CD14-positive monocyte (primary cell): ENCODE measurements at regions not wholly inside any gene's neighbourhood (a gene's known extent, or its start where the extent isn't known, plus 50 kb on each side); places are given as distances from the start of the nearest gene placed in this dataset.

Experiments used
- DNase-seq, 3 donors: peaks; one replicate each; pipeline ENCODE4 v3.0.0-alpha.2; 2011 to 2022
- H2AFZ ChIP-seq: 2 replicates; pipeline ENCODE4 v1.6.0; 2012; ENCODE audit warnings: mild to moderate bottlenecking, low read depth, low read length, inconsistent platforms; ENCODE audit not compliant: insufficient read depth, poor library complexity, severe bottlenecking
- H3K27ac ChIP-seq, 2 donors: 1 replicate in 1 of 2; 2 replicates in 1 of 2; pipeline ENCODE4 v1.5.1; 2012 to 2013; ENCODE audit warnings: low read length in 2 of 2, control low read depth in 1 of 2, inconsistent platforms in 1 of 2, low read depth in 1 of 2, mild to moderate bottlenecking in 1 of 2
- H3K27me3 ChIP-seq, 2 donors: one replicate each; pipeline versions ENCODE4 v1.6.0 to v1.6.1; 2011 to 2013; ENCODE audit warnings: low read length in 2 of 2; ENCODE audit not compliant: control insufficient read depth in 2 of 2, insufficient read depth in 2 of 2
- H3K36me3 ChIP-seq, 2 donors: replicated peaks in 1 of 2; 1 replicate in 1 of 2; 2 replicates in 1 of 2; pipeline versions ENCODE4 v1.5.1 to v1.6.1; 2012 to 2013; ENCODE audit warnings: low read length in 2 of 2, control low read depth in 1 of 2, inconsistent platforms in 1 of 2, mild to moderate bottlenecking in 1 of 2; ENCODE audit not compliant: insufficient read depth in 2 of 2, control insufficient read depth in 1 of 2
- H3K4me1 ChIP-seq, 2 donors: 1 replicate in 1 of 2; 2 replicates in 1 of 2; pipeline versions ENCODE4 v1.5.1 to v1.6.1; 2012 to 2013; ENCODE audit warnings: low read length in 2 of 2, control low read depth in 1 of 2, inconsistent platforms in 1 of 2, mild to moderate bottlenecking in 1 of 2, moderate library complexity in 1 of 2; ENCODE audit not compliant: insufficient read depth in 2 of 2, control insufficient read depth in 1 of 2
- H3K4me2 ChIP-seq: replicated peaks from 2 replicates; pipeline ENCODE3; 2012; ENCODE audit warnings: low read length, moderate library complexity, mild to moderate bottlenecking; ENCODE audit not compliant: poor library complexity, severe bottlenecking; ENCODE audit errors: extremely low read depth
- H3K4me3 ChIP-seq, 3 experiments: fragments of 200-600 bp in 1 of 3; sonication (generic) in 1 of 3; replicated peaks in 1 of 3; 1 replicate in 2 of 3; 2 replicates in 1 of 3; pipeline ENCODE4 v1.5.1; 2011 to 2013; ENCODE audit warnings: low read length in 3 of 3, mild to moderate bottlenecking in 3 of 3, control low read depth in 2 of 3, low read depth in 2 of 3, inconsistent platforms in 1 of 3, moderate library complexity in 1 of 3
- H3K79me2 ChIP-seq: 2 replicates; pipeline ENCODE4 v1.6.0; 2012; ENCODE audit warnings: mild to moderate bottlenecking, control low read depth, inconsistent platforms, low read length, moderate library complexity; ENCODE audit not compliant: insufficient read depth
- H3K9ac ChIP-seq: 2 replicates; pipeline ENCODE4 v1.6.0; 2017; ENCODE audit warnings: low read length, mild to moderate bottlenecking; ENCODE audit not compliant: insufficient read depth, poor library complexity, severe bottlenecking
- H3K9me3 ChIP-seq, 2 donors: replicated peaks in 1 of 2; 1 replicate in 1 of 2; 2 replicates in 1 of 2; pipeline versions ENCODE4 v1.5.1 to v1.6.1; 2012 to 2013; ENCODE audit warnings: low read length in 2 of 2, control low read depth in 1 of 2; ENCODE audit not compliant: control insufficient read depth in 1 of 2, insufficient read depth in 1 of 2
- H4K20me1 ChIP-seq: 2 replicates; pipeline ENCODE4 v1.6.0; 2012; ENCODE audit warnings: mild to moderate bottlenecking, low read length, control low read depth, moderate library complexity; ENCODE audit not compliant: insufficient read depth
- H3K27ac Mint-ChIP-seq, 7 donors: one replicate each; pipeline ENCODE4 v1.8.0; 2020; ENCODE audit warnings: mild to moderate bottlenecking in 7 of 7, mixed read lengths in 7 of 7, moderate library complexity in 6 of 7, inconsistent platforms in 2 of 7
- H3K27me3 Mint-ChIP-seq, 3 donors: one replicate each; pipeline ENCODE4 v1.8.0; 2021 to 2022; ENCODE audit warnings: low read depth in 3 of 3, mild to moderate bottlenecking in 3 of 3, mixed read lengths in 3 of 3, moderate library complexity in 3 of 3, inconsistent platforms in 1 of 3
- H3K36me3 Mint-ChIP-seq, 2 donors: one replicate each; pipeline ENCODE4 v1.8.0; 2020; ENCODE audit warnings: mixed read lengths in 2 of 2, inconsistent platforms in 1 of 2, mild to moderate bottlenecking in 1 of 2
- H3K4me1 Mint-ChIP-seq: one replicate; pipeline ENCODE4 v1.8.0; 2020; ENCODE audit warnings: mild to moderate bottlenecking, mixed read lengths
- H3K4me3 Mint-ChIP-seq, 2 donors: one replicate each; pipeline ENCODE4 v1.8.0; 2020; ENCODE audit warnings: mild to moderate bottlenecking in 2 of 2, mixed read lengths in 2 of 2, moderate library complexity in 1 of 2
- H3K9me3 Mint-ChIP-seq, 7 donors: one replicate each; pipeline ENCODE4 v1.8.0; 2020 to 2022; ENCODE audit warnings: mixed read lengths in 7 of 7, mild to moderate bottlenecking in 6 of 7, moderate library complexity in 6 of 7, inconsistent platforms in 2 of 7
- WGBS: methylation state at CpG from one replicate; pipeline ENCODE4 v1.1.5; 2013; ENCODE audit warnings: missing lambda C conversion rate; ENCODE audit not compliant: insufficient coverage; 5-methylcytosine and 5-hydroxymethylcytosine counted together
- intact Hi-C, 2 donors: fragments of 100-400 bp; cut with micrococcal nuclease; formaldehyde crosslinking; loops; one replicate each; pipeline versions ENCODE4 v1.15.0 to v1.15.1; 2023
- TF ChIP-seq, protein P1 (sequence below): fragments of 200-600 bp; IDR thresholded peaks from one replicate; pipeline ENCODE4 v1.8.0; 2022; ENCODE audit warnings: antibody characterized with exemption, mild to moderate bottlenecking

DNA sequence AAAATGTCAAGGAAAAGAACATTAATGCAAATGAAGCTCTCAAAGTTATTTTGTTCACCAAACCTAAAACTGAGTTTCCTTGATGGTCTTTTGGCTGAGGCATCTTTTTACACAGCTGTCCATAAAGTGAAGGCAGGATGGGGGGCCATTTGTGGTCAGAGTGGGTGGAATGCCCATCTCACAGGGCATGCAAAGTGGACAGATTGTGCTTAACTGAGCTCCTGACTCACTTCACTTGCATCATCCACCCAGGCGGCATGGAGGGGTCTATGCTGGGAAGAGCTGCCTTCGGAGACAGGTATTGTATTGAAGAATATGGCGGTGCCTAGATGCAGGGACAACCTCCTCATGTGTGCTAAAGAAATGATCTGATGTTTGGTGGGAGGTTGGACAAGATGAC is 905.3 kb downstream of the KCNMA1 start:
- H3K27ac ChIP-seq, result no peak overlapping the region
- 100% methylated on average over 2 of the region's 3 CpGs for WGBS
- H3K36me3 ChIP-seq, result no peaks in the 10 kb centered on the region
- intact Hi-C loops, result no loop called here
- no peak for DNase-seq
- H4K20me1 ChIP-seq, result no peaks in the 10 kb centered on the region
- H3K9ac ChIP-seq, result no peak overlapping the region
- H3K4me2 ChIP-seq, result no peak overlapping the region
- Mint-ChIP-seq H3K9me3 (peaks cover 7 to 23% (median 15%) of the 10 kb centered on the region in 7 donors), H3K36me3 (no peaks in the 10 kb centered on the region), H3K27me3 (peaks cover 0 to 2% (median 2%) of the 10 kb centered on the region in 3 donors), H3K4me1 (no peaks in the 10 kb centered on the region), H3K4me3 (no peak overlapping the region), H3K27ac (peak overlapping the region in 1 of 7 donors; percentile 30)
- H3K4me3 ChIP-seq, result no peak overlapping the region
- H3K79me2 ChIP-seq, result no peaks in the 10 kb centered on the region
- H3K4me1 ChIP-seq, result no peaks in the 10 kb centered on the region
- H3K27me3 ChIP-seq, result no peaks in the 10 kb centered on the region
- peaks cover 8 to 18% of the 10 kb centered on the region in 2 donors for H3K9me3 ChIP-seq
- H2AFZ ChIP-seq, result no peak overlapping the region
- TF ChIP-seq, protein P1, sequence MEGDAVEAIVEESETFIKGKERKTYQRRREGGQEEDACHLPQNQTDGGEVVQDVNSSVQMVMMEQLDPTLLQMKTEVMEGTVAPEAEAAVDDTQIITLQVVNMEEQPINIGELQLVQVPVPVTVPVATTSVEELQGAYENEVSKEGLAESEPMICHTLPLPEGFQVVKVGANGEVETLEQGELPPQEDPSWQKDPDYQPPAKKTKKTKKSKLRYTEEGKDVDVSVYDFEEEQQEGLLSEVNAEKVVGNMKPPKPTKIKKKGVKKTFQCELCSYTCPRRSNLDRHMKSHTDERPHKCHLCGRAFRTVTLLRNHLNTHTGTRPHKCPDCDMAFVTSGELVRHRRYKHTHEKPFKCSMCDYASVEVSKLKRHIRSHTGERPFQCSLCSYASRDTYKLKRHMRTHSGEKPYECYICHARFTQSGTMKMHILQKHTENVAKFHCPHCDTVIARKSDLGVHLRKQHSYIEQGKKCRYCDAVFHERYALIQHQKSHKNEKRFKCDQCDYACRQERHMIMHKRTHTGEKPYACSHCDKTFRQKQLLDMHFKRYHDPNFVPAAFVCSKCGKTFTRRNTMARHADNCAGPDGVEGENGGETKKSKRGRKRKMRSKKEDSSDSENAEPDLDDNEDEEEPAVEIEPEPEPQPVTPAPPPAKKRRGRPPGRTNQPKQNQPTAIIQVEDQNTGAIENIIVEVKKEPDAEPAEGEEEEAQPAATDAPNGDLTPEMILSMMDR, result no peak

DNA sequence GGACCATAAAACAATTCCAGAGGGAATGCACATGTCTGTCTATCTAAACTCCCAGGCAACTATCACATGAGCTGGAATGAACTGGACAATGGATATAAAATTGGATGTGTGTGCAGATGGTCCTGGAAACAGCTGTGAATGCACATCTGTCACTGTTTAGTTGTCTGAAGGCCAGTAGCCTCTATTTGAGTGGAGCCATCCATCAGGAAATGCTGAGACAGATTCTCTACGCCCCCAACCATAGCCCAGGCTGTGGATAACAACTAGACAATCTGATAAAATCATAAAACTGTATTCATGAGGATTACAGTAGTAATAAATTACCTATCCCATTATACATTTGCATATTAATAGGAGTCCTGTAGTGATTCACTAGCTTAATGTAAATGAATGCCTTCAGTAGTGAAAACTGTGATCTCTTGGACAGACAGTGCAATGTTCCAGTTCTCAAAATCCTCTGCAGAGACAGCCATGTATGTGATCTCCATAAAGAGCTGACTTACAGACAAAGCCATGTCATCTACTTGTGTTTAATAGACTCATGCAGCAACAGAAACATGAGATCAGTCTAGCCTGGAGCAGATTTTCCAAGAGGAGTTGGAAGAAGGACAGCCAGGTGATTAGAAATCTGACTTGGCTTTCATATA is 907.6 kb downstream of the KCNMA1 start:
- Mint-ChIP-seq H3K27me3 (peaks cover 1 to 4% (median 2%) of the 10 kb centered on the region in 3 donors), H3K9me3 (peaks cover 8 to 23% (median 15%) of the 10 kb centered on the region in 7 donors), H3K27ac (no peak overlapping the region), H3K36me3 (no peaks in the 10 kb centered on the region), H3K4me1 (no peaks in the 10 kb centered on the region), H3K4me3 (no peak overlapping the region)
- Histone ChIP-seq H3K9me3 (peaks cover 8 to 18% of the 10 kb centered on the region in 2 donors), H4K20me1 (no peaks in the 10 kb centered on the region), H3K4me2 (no peak overlapping the region), H3K27ac (no peak overlapping the region), H3K9ac (no peak overlapping the region), H3K4me3 (no peak overlapping the region), H3K36me3 (no peaks in the 10 kb centered on the region), H3K4me1 (no peaks in the 10 kb centered on the region), H3K79me2 (no peaks in the 10 kb centered on the region), H2AFZ (no peak overlapping the region), H3K27me3 (no peaks in the 10 kb centered on the region)
- DNase-seq, result no peak
- TF ChIP-seq, protein P1, result no peak
- intact Hi-C loops, result no loop called here
- no CpG with 5 or more reads among the region's 1 CpG for WGBS
